ENCODE measurements at regions not wholly inside any gene's neighbourhood (a gene's known extent, or its start where the extent isn't known, plus 50 kb on each side); places are given as distances from the start of the nearest gene placed in this dataset.

- Histone ChIP-seq H3K4me3 (ENCODE audit: low read depth in 1 of 3, low read length in 3 of 3) (no peak overlapping the region), H3K27ac (ENCODE audit: low read depth in 1 of 2, low read length in 2 of 2) (no peak overlapping the region), H3K9me3 (ENCODE audit: control insufficient read depth in 4 of 4, low read length in 3 of 4) (no peaks in the 10 kb centered on the region), H3K27me3 (ENCODE audit: control insufficient read depth in 4 of 4, insufficient read depth in 4 of 4, low read length in 3 of 4) (no peaks in the 10 kb centered on the region), H3K4me1 (ENCODE audit: control insufficient read depth in 4 of 4, insufficient read depth in 4 of 4, low read length in 3 of 4) (no peaks in the 10 kb centered on the region), H3K36me3 (ENCODE audit: control insufficient read depth in 4 of 4, insufficient read depth in 3 of 4, low read depth in 1 of 4, low read length in 3 of 4) (no peaks in the 10 kb centered on the region), H3K9ac (ENCODE audit: low read depth in 1 of 2, low read length in 2 of 2) (no peak overlapping the region)
- 86% methylated on average over 1 of the region's 1 CpG for WGBS
- TF ChIP-seq ZBTB33 (IDR thresholded peaks at IDR 0.05) = no peak
- TF ChIP-seq HNF4A (conservative IDR thresholded peaks at IDR 0.05) = no peak
- no peak for TF ChIP-seq FOXA1 (IDR thresholded peaks at IDR 0.05)
- TF ChIP-seq REST (IDR thresholded peaks at IDR 0.05) = no peak
- TF ChIP-seq, protein P1, sequence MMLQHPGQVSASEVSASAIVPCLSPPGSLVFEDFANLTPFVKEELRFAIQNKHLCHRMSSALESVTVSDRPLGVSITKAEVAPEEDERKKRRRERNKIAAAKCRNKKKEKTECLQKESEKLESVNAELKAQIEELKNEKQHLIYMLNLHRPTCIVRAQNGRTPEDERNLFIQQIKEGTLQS (IDR thresholded peaks at IDR 0.05) = no peak
- TF ChIP-seq NR2F2 (IDR thresholded peaks at IDR 0.05) = no peak
- no peak for TF ChIP-seq FOXA2 (IDR thresholded peaks at IDR 0.05)
- TF ChIP-seq, protein P2, sequence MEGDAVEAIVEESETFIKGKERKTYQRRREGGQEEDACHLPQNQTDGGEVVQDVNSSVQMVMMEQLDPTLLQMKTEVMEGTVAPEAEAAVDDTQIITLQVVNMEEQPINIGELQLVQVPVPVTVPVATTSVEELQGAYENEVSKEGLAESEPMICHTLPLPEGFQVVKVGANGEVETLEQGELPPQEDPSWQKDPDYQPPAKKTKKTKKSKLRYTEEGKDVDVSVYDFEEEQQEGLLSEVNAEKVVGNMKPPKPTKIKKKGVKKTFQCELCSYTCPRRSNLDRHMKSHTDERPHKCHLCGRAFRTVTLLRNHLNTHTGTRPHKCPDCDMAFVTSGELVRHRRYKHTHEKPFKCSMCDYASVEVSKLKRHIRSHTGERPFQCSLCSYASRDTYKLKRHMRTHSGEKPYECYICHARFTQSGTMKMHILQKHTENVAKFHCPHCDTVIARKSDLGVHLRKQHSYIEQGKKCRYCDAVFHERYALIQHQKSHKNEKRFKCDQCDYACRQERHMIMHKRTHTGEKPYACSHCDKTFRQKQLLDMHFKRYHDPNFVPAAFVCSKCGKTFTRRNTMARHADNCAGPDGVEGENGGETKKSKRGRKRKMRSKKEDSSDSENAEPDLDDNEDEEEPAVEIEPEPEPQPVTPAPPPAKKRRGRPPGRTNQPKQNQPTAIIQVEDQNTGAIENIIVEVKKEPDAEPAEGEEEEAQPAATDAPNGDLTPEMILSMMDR (IDR thresholded peaks at IDR 0.05; ENCODE audit: low read depth, low read length, missing input control) = no peak
- TF ChIP-seq JUND (IDR thresholded peaks at IDR 0.05) = no peak
- TF ChIP-seq RAD21 (IDR thresholded peaks at IDR 0.05) = no peak
- TF ChIP-seq GABPA (IDR thresholded peaks at IDR 0.05 in 1 of 2, conservative IDR thresholded peaks at IDR 0.05 in 1 of 2) = no peak
- TF ChIP-seq RXRA (IDR thresholded peaks at IDR 0.05) = no peak
- TF ChIP-seq EGR1 (IDR thresholded peaks at IDR 0.05; ENCODE audit: low read depth in 2 of 2) = no peak
- TF ChIP-seq TAF1 (conservative IDR thresholded peaks at IDR 0.05) = no peak
- no peak for TF ChIP-seq MAX (IDR thresholded peaks at IDR 0.05)
- TF ChIP-seq YY1 (IDR thresholded peaks at IDR 0.05) = no peak
- no peak for DNase-seq (ENCODE audit: low spot score)
These were observed 833.4 kb upstream of the ADGRL4 start for GRCh38 chr1:79839882-79840281.

DNA sequence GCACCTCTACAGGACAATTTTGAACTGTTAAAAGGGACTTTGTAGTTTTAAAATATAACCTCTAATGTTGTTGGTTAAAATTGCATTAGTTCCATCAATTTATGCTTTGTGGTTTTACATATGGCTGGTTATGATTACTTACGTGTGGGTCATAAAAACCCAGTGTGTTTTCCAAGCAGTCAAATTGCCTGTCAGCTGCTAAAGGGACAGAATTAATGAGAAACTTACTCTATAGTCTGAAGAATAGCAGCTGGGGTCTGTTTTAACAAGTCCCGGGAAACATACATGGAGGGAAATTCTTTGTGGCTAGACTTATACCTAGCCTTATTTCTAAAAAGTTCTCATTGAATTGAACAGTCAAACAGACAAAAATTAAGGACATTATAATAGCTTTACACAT is 820.9 kb upstream of the ADGRL4 start:
- no peak overlapping the region for H3K27ac ChIP-seq (ENCODE audit: low read depth in 1 of 2, low read length in 2 of 2)
- no peaks in the 10 kb centered on the region for H3K27me3 ChIP-seq (ENCODE audit: control insufficient read depth in 4 of 4, insufficient read depth in 4 of 4, low read length in 3 of 4)
- H3K4me1 ChIP-seq (ENCODE audit: control insufficient read depth in 4 of 4, insufficient read depth in 4 of 4, low read length in 3 of 4) = no peaks in the 10 kb centered on the region
- no peak overlapping the region for H3K4me3 ChIP-seq (ENCODE audit: low read depth in 1 of 3, low read length in 3 of 3)
- H3K36me3 ChIP-seq (ENCODE audit: control insufficient read depth in 4 of 4, insufficient read depth in 3 of 4, low read depth in 1 of 4, low read length in 3 of 4) = no peaks in the 10 kb centered on the region
- H3K9ac ChIP-seq (ENCODE audit: low read depth in 1 of 2, low read length in 2 of 2) = no peak overlapping the region
- WGBS = 74% methylated on average over 2 of the region's 2 CpGs
- no peak for DNase-seq (ENCODE audit: low spot score)
- H3K9me3 ChIP-seq (ENCODE audit: control insufficient read depth in 4 of 4, low read length in 3 of 4) = no peaks in the 10 kb centered on the region
- TF ChIP-seq, protein P1 (IDR thresholded peaks at IDR 0.05) = no peak
- TF ChIP-seq REST (IDR thresholded peaks at IDR 0.05) (no peak), ZBTB33 (IDR thresholded peaks at IDR 0.05) (no peak), HNF4A (conservative IDR thresholded peaks at IDR 0.05) (no peak), HNF4G (IDR thresholded peaks at IDR 0.05) (no peak)

Measured in liver (tissue), 8 donors.